Sciatic nerve (tissue), 2 donors: ENCODE measurements at regions not wholly inside any gene's neighbourhood (a gene's known extent, or its start where the extent isn't known, plus 50 kb on each side); places are given as distances from the start of the nearest gene placed in this dataset.
"Not testable (repeated sequence)": the region's sequence is repeated elsewhere in the genome, so short reads cannot be mapped to it uniquely, and the experiment has no call there.

Experiments used
- ATAC-seq: fragments of 200-7000 bp; cut with Tn5 transposase; one replicate; pipeline ENCODE4 v1.9.1; 2020; ENCODE audit warnings: mild to moderate bottlenecking, moderate library complexity
- DNase-seq: peaks from one replicate; pipeline ENCODE4 v3.0.0-alpha.2; 2020; ENCODE audit warnings: low spot score
- intact Hi-C: fragments of 100-400 bp; cut with DNase I; formaldehyde crosslinking; loops from one replicate; pipeline ENCODE4 v1.14.2; 2022
- donor health status: DM: no; HTN: no; CAD: no.
- donor health status: DM: no; HTN: no; CAD: no.

DNA sequence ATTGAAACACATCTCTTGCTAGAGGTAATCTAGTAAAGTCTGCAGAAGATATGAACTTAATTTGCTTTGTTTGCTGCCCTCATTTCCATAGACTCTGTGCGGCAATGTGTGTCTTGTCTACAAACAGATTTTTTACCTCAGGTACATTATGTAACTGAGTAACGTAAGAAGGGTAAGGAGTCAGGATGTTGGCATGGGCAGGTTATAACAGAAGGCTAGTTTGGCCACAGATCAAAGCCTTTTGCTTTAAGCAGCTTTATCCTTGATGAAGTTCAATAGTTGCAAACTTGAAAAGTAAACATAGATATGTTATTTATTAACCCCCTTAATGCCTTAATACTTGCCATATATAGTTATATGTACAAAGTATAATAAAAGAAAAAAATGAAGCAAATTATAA lies 391.6 kb upstream of the FKBP1C start:
- ATAC-seq (no peak), DNase-seq (no peak)
- intact Hi-C loops: no loop called here

DNA sequence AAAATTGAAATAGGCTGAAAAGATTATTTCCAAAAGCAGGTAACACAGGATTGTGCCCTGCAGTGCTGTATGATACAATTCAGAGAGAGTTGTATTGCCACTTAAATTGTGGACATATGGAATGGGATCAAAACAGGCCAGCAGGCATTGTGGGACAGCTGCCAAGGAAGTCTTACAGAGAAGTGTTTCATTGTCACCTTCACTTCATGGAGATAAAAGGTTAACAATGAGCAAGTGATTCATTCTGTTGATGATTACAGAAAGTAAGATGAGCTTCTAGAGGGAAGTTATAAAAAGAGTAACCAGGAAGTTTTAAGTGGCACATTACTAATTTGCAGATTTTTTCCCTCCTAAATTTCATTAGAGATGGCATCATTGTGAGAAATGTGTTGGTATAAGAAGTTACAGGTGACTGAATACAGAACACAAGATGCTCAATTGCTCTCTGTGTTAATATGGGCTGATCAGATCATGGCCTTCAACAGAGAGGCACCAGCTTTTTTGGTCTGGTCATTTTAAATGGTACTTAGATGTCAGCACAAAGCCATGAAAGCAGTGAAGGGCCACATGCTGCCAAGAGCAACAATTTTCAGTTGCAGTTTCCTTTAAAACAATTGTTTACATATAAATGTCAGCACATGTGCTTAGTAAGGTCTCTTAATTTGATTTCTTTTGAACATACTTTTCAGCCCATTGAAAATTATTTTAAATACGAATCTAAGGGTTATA lies 402.5 kb upstream of the FKBP1C start:
- intact Hi-C loops: no loop called here
- no peak for DNase-seq
- no peak for ATAC-seq

DNA sequence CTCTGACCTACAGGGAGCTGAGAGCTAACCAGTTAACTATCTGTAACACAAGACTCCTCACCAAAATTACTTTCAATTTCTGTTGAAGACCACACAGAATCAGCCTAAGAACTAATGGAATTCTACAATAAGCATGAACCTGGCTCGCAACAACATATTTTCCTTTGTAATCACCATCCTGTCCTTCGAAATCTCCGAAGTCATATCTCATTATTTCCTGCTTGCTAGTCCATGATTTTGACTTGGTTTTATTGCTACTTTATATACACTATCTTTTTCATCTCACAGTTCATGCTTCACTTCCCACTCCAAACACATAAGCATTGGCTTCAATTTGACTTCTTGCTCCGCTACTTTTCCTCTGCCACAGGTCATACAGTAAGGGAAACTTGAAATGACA lies 405.8 kb upstream of the FKBP1C start:
- intact Hi-C loops: no loop called here
- ATAC-seq: no peak
- no peak for DNase-seq

DNA sequence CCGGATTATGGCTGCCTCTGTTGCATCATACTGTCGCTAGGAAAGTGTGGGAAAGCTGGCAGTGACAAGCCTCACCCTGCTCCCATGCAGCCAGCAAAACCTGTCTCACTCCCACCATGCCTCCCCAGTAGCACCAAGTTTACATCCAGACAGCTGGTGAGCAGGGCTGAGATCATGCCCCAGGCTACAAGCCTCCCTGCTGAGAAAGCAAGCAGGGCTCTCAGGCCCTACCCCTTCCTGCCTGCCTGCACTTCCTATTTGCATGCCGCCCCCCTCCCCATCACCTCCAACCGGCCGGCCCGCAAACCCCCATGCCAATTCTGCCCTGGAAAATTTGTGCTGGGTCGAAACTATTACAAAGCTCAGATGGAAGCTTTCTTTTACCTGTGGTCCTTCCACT lies 408.2 kb upstream of the FKBP1C start:
- ATAC-seq (no peak), DNase-seq (no peak)

DNA sequence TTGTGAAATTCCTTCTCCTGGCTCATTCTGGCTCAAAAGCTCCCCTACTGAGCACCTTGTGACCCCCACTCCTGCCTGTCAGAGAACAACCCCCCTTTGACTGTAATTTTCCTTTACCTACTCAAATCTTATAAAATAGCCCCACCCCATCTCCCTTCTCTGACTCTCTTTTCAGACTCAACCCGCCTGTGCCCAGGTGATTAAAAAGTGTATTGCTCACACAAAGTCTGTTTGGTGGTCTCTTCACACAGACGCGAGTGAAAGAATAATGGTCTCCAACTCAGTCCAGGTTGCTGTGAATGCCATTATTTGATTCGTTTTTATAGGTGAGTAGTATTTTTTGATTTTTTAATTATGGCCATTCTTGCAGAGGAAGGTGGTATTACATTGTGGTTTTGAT lies 414.1 kb upstream of the FKBP1C start:
- DNase-seq: no peak
- intact Hi-C loops: no loop called here
- ATAC-seq: no peak

More for the DNA sequence above, 408.2 kb upstream of the FKBP1C start:
- intact Hi-C loops: no loop called here

DNA sequence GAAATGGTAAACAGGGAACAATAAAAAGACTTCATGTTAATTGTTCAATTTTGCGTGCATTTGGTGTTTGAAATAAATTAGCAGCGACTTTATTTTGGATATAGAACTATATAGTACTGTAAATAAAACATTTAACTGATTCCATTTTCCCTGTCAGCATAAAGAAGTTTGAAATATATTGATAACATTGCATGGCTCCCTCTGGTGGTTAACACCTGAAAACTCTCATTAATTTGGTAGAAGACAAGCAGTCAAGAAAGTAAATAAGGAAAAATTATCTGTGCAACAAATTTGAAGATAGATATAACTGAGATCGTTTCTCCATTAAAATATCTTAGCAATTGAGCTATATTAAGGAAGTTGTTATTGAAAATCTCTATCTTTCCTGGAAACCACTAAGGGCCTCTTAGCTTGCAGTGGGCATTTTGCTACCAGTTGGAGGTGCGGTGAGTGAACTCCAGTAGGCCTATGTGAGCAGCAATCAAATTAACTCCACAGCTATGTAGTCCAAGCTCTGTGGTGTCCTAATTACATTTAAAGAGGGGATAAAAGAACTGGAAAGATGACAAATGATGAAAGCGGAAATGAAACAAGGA lies 435.7 kb upstream of the FKBP1C start:
- intact Hi-C loops: no loop called here
- ATAC-seq (no peak), DNase-seq (no peak)

DNA sequence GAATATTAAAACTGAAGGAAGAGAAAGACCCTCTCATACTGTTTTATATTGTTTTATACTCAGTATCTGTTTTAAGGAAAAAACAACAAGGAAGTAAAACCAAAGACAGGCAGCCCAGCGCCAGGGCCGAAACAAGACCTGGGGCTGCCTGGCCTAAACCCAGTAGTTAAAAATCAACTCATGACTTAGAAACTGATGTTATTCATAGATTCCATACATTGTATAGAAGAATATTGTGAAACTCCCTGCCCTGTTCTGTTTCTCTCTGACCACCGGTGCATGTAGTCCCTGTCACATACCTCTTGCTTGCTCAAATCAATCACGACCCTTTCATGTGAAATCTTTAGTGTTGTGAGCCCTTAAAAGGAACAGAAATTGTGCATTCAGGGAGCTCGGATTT lies 445.1 kb upstream of the FKBP1C start:
- ATAC-seq, intact Hi-C loops, DNase-seq: not testable (repeated sequence)

GRCh38 chr6:62764841-62765240 lies 446.4 kb upstream of the FKBP1C start:
- intact Hi-C loops: no loop called here
- DNase-seq (no peak), ATAC-seq (no peak)

GRCh38 chr6:62763125-62763912 lies 447.9 kb upstream of the FKBP1C start:
- ATAC-seq: no peak
- intact Hi-C loops: no loop called here
- DNase-seq: no peak

DNA sequence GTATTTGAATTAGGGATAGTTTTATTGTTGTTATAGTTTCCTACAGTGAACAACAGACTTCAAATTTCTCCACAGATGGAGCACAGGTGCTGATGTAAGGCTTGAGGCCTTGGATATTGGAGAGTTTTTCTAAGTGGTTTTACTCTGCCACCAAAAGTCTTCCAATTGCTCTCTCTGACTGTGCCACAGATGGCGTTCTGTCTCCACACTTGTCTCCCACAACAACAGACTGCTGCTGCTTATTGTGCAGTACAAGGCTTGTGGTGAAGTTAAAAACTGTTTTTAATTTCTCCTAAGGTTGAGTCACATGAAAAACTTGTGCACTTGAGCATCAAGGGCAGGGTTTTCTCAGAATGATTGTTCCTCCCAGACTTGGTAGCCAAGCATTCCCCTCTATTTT lies 460.9 kb upstream of the KHDRBS2 start:
- ATAC-seq (no peak), DNase-seq (no peak)
- intact Hi-C loops: no loop called here

- intact Hi-C loops: no loop called here
- ATAC-seq (no peak), DNase-seq (no peak)
Measured at GRCh38 chr6:62746161-62746560, 460.1 kb upstream of the KHDRBS2 start.

- ATAC-seq (no peak), DNase-seq (no peak)
- intact Hi-C loops: no loop called here
Measured at GRCh38 chr6:62740596-62740995, 454.6 kb upstream of the KHDRBS2 start.

DNA sequence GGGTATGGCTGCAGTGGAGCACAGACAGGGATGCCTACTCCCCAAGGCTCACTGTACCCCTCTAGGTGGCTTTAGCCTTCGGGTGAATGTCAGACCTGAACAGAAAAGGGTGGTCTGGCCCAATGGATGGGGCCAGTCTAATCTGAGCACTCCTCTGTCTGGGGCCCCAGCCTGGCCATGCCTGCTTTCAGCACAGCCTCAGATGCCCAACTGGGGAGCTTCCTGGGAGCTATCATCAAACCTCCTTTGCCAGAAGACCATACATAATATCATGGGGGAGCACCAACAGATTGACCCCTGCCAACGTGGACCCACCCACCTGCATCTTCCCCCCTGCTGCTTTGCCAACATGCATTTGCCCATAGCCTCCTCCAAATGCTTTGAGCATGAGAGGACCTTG lies 454.1 kb upstream of the KHDRBS2 start:
- intact Hi-C loops: no loop called here
- DNase-seq (no peak), ATAC-seq (no peak)

- intact Hi-C loops: no loop called here
- ATAC-seq: no peak
Measured at GRCh38 chr6:62737792-62738191, 451.8 kb upstream of the KHDRBS2 start.

GRCh38 chr6:62721408-62721807 lies 435.4 kb upstream of the KHDRBS2 start:
- no peak for ATAC-seq
- DNase-seq: no peak
- intact Hi-C loops: no loop called here

More at GRCh38 chr6:62737792-62738191, 451.8 kb upstream of the KHDRBS2 start:
- no peak for DNase-seq

- ATAC-seq (no peak), DNase-seq (no peak)
- intact Hi-C loops: no loop called here
Measured at GRCh38 chr6:62716719-62717118, 430.7 kb upstream of the KHDRBS2 start.

- intact Hi-C loops: no loop called here
- ATAC-seq: no peak
- no peak for DNase-seq
Measured at GRCh38 chr6:62714112-62714511, 428.1 kb upstream of the KHDRBS2 start.

DNA sequence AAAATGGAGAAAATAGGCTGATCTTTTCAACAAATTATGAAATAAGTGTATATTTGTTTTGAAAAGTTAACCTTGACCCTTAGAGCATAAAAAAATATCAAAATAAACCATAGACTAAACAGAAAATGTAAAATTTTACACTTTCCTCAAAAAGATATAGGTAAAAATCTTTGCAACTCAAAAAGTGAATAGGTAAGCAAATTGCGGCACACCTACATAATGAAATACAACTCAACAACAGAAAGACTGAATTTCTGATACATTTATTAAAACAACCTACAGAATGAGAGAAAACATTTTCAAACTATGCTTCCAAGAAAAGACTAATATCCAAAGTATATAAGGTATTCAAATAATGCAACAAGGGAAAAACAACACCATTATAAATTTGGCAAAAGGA lies 425.7 kb upstream of the KHDRBS2 start:
- no peak for ATAC-seq
- intact Hi-C loops: no loop called here
- DNase-seq: no peak

- ATAC-seq (no peak), DNase-seq (no peak)
- intact Hi-C loops: loop anchor here (5.0 kb wide), 1 partner anchor 451 kb away; no protein-coding TSS in a partner anchor
Measured at GRCh38 chr6:62707914-62708313, 421.9 kb upstream of the KHDRBS2 start.

- no peak for ATAC-seq
- intact Hi-C loops: loop anchor here (5.0 kb wide), 1 partner anchor 450 kb away; no protein-coding TSS in a partner anchor
- DNase-seq: no peak
Measured at GRCh38 chr6:62707156-62707555, 421.1 kb upstream of the KHDRBS2 start.
